Fibroblast of lung (primary cell): ENCODE measurements at regions not wholly inside any gene's neighbourhood (a gene's known extent, or its start where the extent isn't known, plus 50 kb on each side); places are given as distances from the start of the nearest gene placed in this dataset.

Experiments
- CTCF ChIP-seq, 2 donors: IDR thresholded peaks in 1 of 2; conservative IDR thresholded peaks in 1 of 2; 1 replicate in 1 of 2; 2 replicates in 1 of 2; pipeline ENCODE4 v1.5.1; 2011 to 2012; ENCODE audit warnings: low read length in 2 of 2, control low read depth in 1 of 2, inconsistent platforms in 1 of 2, low read depth in 1 of 2, mild to moderate bottlenecking in 1 of 2
- EZH2 ChIP-seq: IDR thresholded peaks from 2 replicates; pipeline ENCODE4 v1.5.1; 2012; ENCODE audit warnings: low read length, control low read depth, mild to moderate bottlenecking; ENCODE audit errors: missing control alignments

- TF ChIP-seq CTCF (conservative IDR thresholded peaks at IDR 0.05 in 1 of 2, IDR thresholded peaks at IDR 0.05 in 1 of 2; ENCODE audit: low read depth in 1 of 2, low read length in 2 of 2) (no peak), EZH2 (no peak)
Observed at GRCh38 chr7:134388336-134389019, 70.4 kb downstream of the AKR1B1 start.
